Astrocyte of the spinal cord (primary cell): ENCODE measurements at regions not wholly inside any gene's neighbourhood (a gene's known extent, or its start where the extent isn't known, plus 50 kb on each side); places are given as distances from the start of the nearest gene placed in this dataset.

ENCODE experiments used
- DNase-seq: peaks from one replicate; pipeline ENCODE4 v3.0.0; 2011; ENCODE audit warnings: low read depth, low spot score
- H3K4me3 ChIP-seq: 2 replicates; pipeline ENCODE4 v1.5.1; 2011; ENCODE audit warnings: low read depth, mild to moderate bottlenecking, low read length, moderate library complexity
- CTCF ChIP-seq: IDR thresholded peaks from 2 replicates; pipeline ENCODE4 v1.5.1; 2012; ENCODE audit warnings: low read depth, mild to moderate bottlenecking, low read length, inconsistent platforms
- in situ Hi-C: cut with HindIII; loops from 2 replicates; pipeline ENCODE4 v1.10.0; 2017; ENCODE audit warnings: low sequenced_read_pairs

- DNase-seq, result no peak
- in situ Hi-C loops, result no loop called here
Observed at GRCh38 chr6:169009628-169010027, 244.0 kb downstream of the THBS2 start.

GRCh38 chr6:169008641-169009257 is 244.9 kb downstream of the THBS2 start:
- no peak overlapping the region for H3K4me3 ChIP-seq
- TF ChIP-seq CTCF, result no peak
- in situ Hi-C loops, result no loop called here
- no peak for DNase-seq

More at GRCh38 chr6:169009628-169010027, 244.0 kb downstream of the THBS2 start:
- no peak for TF ChIP-seq CTCF
- H3K4me3 ChIP-seq, result no peak overlapping the region

GRCh38 chr6:169005166-169005565 is 248.5 kb downstream of the THBS2 start:
- in situ Hi-C loops, result no loop called here
- no peak for TF ChIP-seq CTCF

GRCh38 chr6:169000022-169000421 is 253.6 kb downstream of the THBS2 start:
- H3K4me3 ChIP-seq, result no peak overlapping the region
- no peak for DNase-seq
- in situ Hi-C loops, result no loop called here
- TF ChIP-seq CTCF, result no peak

More at GRCh38 chr6:169005166-169005565, 248.5 kb downstream of the THBS2 start:
- DNase-seq, result no peak
- no peak overlapping the region for H3K4me3 ChIP-seq

- no peak for TF ChIP-seq CTCF
- in situ Hi-C loops, result no loop called here
- DNase-seq, result no peak
- no peak overlapping the region for H3K4me3 ChIP-seq
Observed at GRCh38 chr6:168999392-168999791, 254.3 kb downstream of the THBS2 start.

- no peak for TF ChIP-seq CTCF
- in situ Hi-C loops, result no loop called here
- no peak for DNase-seq
Observed at GRCh38 chr6:168996356-168996625, 257.4 kb downstream of the THBS2 start.

More at GRCh38 chr6:168996356-168996625, 257.4 kb downstream of the THBS2 start:
- H3K4me3 ChIP-seq, result no peak overlapping the region
